GM19468 (cell line): ENCODE measurements at regions not wholly inside any gene's neighbourhood (a gene's known extent, or its start where the extent isn't known, plus 50 kb on each side); places are given as distances from the start of the nearest gene placed in this dataset.

Experiments used
- ATAC-seq: cut with Tn5 transposase; IDR thresholded peaks from one replicate; pipeline ENCODE4 v1.9.1; 2021; ENCODE audit warnings: mild to moderate bottlenecking, moderate library complexity, moderate number of reproducible peaks; ENCODE audit not compliant: unreplicated experiment; ENCODE audit errors: extremely low read depth

DNA sequence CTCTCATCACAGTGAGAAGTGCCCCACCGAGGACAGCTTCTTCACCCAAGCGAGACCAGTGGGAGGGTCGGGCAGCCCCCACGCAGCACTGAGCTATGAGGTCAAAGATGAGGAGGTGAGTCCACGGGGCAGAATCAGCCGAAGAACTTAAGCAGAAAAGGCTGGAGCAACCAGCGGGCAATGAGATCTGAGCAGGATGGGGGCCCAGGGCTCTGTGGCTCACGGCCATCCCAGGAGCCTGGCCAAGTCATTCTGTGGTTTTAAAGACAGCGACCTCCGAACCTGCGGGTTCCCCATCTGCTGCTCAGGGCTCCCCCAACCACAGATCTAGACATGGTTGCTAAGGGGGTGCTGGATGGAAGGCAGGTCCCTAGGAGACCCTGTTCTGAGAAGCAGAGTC lies 202.6 kb downstream of the RBFOX3 start:
- no peak for ATAC-seq

DNA sequence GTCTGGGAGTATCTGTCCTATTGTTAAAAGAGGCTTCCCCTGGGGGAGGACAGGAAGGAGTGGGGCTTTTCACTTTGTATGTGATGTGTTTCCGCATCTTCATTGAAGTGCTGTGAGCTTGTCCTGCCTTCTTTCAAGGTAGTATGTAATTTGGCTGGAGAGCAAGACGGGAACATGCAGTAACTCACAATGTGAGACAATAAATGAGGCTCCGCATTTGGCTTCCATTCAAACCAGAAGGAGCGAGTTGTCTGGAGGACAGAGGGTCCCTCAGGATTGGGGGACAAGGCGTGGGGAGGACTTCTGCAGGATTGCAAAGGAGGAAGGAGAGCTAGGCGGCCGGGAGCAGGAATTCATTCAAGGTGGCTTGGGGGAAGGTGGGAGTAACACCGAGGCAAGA lies 203.5 kb downstream of the RBFOX3 start:
- ATAC-seq: no peak

DNA sequence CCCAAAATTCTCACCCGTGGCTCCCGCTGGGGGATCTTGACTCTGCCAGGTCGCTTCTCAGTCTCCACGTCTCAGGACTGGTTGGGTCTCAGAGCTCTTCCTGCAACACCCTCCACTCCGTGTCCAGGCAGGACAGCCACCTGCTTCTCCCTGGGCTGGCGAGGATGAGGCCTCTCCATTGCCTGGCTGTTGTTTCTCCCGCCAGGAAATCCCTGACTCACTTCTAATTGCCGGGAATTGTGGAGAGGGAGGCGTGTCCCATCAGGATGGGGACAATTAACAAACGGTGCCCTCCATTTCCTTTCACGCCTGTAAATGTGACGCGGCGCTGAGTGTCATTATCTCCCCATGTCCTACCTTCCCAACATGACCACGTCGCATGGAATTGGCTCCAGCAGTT lies 204.5 kb downstream of the RBFOX3 start:
- ATAC-seq: no peak

DNA sequence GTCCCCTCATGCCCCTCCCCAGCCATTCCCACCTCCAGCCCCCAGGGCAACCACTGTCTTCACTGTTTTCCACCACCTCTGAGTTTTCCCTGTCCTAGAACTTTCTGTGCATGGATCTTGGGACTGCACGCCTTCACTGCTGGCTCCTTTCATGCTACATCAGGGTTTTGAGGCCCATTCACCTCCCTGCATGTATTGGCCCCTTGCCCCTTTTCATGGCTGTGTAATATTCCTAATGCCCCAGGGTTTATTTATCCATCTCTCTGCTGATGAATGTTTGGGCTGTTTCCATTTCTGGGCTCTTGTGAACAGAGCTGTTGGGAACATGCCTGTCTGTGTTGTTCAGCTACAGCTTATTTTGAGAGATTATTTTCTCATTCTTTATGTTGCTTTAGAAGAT lies 205.0 kb downstream of the RBFOX3 start:
- ATAC-seq: no peak

DNA sequence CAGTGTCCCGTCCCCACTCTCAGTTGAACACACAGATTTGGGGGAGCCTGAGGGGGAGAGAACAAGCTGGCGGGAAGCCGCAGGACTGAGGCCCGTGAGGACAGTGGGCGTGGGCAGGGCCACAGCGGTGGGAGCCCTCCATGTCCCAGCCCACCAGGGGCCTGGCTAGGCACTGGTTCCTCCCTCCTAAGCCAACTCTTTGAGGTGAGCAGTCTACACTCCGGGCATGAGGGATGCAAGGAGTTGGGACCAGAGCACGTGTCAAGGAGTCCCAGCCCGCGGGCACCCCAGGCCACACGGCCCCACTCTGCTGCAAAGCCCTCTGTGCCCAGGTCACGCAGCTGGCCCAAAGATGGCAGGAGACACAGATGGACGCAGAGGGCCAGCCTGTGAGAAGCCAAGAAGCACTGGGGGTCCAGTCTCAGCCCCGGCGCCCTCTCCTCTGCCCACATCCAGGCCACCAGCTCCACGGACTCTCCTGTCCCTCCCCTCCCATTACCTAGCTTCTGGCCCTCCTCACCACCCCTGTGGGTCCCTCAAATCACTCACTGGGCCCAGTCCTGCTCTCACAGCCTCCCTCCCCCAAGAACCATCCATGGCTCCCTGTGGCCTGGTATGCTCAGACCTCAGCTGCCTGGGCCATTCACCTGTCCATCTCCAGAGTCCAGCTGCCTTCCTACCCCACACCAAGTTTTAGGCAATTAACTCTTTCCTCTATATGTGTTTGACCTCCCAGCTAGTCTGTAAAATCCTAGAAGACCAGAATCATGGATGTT lies 206.5 kb downstream of the RBFOX3 start:
- no peak for ATAC-seq

DNA sequence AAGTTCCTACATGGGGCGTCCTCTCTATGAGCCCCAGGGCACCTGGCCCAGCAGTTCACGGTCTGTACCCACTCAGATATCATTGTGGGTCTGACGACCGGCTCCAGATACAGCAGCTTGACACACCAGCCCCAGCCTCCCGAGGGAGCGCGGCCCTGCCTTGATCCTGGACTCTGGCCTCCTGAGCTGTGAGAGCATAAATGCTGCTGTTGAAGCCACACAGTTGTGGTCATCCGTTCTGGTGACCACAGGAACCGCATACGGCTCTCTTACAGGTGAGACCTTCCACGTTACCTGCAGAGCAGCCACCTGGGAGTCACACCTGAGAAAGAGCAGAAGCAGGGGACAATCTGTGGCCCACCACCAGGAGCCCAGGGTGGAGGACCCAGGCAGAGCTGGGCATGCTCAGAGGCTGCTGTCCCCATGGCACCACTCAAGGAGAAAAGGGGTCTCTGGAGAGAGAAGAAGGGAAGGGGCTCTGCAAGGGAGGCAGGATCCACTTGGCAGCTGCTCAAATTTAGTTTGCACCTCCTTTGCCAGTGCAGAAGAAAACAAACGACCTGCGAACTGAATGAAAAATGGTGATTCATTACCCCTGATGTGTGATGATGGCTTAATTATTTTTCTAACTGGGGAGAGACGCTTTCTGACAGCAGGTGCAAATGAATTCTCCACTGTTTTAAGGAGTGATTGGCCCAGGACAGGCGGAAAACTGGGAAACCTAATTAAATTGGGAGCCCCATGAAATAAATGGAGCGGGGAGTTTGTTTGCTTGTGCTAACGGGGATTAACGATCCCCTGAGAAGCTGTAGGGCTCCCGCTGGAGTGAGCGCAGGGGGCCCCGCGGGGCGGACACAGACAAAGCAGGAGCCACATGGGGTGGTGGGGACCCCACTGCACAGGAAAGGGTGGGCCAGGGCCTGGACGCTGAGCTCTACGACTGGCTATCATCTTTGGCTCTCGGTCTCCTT lies 208.9 kb downstream of the RBFOX3 start:
- no peak for ATAC-seq

DNA sequence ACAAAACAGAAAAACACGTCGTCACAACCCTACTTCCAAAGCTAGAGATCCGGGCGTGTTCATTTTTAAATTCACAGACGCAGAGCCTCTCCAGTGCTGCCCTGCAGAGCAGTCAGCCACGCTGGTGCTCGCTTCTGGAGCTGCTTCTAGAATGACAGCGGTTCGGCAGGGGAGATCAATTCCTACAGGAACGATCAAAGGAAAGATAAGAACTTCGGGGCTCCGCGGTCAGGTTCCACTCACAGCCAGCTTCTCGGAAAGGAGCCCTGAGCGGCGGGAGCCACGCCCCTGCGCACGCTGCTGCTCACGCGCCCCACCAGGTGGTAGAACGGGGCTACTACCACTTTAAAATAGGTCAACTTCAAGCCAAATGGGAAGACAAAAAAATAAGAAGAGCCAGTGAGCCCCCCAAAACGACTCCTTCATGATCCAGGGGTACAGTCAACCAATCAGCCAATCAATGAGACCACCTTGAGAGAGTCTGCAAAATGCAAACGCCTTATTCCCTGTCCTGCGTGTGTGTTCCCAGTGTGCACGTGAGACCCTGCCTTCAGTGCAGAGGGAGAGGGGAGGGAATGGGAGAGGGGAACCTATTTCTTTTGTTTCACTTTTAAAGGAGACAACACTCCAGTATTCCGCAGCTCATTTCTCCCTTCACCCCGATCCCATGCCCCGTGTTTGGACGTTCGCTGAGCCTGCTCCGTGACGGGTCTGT lies 209.7 kb downstream of the RBFOX3 start:
- ATAC-seq: no peak

DNA sequence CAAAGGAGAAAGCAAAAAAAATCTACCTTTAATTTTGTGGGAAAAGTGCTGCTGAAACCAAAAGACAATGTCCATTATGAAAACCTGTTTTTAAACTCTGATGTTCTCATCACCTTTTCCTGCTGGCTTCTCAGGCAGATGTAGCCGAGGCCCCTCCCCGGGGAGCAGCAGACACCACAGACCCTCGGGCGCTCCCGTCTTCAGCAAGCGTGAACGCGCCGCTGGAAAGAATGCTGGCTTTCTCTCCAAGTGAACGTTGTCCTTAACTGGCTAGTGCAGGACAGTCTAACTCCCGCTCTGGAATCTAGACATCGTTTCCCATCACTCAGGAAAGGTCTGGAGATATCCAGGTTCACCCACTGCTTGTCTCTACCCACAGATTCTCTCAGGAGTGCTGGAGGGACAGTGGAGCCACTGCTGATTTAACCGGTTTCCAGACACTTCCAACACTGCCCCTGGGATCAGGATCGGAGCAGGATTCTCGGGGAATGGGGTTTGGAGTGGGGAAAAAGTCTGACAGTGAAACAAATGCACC lies 211.2 kb downstream of the RBFOX3 start:
- no peak for ATAC-seq

DNA sequence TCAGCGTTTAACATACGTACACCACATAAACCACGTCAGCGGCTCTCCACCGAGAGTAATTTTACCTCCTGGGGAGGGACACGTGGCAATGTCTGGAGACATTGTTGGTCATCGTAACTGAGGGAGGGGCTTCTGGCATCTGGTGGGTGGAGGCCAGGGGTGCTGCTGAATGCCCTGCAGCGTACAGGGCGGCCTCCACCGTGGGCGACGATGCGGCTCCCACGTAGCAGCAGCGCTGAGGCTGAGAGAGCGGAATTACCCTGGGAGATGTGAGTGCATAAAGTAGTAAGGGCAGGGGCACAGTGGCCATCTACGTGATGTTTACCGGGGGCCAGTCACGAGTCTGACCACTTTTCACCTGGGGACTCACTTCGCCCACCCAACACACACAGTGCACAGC lies 212.4 kb downstream of the RBFOX3 start:
- no peak for ATAC-seq

DNA sequence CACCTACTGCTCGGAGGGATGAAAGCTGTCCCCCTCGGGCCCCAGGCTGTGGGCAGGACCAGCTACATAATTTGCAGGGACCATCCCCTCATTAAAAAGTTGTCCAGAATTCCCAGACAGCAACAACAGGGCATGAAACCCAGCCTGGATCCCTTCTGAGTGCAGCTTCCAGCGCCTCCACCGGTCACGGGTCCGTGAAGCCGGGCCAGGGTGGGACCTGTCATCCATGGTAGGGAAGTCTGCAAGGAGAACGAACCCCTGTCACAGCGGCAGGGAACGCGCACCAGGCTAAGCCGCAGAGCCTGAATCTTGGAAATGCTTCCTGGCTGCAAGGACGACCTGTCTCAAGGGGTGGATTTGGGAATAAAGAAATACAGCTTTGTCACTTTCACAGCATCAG lies 214.2 kb downstream of the RBFOX3 start:
- ATAC-seq: no peak

DNA sequence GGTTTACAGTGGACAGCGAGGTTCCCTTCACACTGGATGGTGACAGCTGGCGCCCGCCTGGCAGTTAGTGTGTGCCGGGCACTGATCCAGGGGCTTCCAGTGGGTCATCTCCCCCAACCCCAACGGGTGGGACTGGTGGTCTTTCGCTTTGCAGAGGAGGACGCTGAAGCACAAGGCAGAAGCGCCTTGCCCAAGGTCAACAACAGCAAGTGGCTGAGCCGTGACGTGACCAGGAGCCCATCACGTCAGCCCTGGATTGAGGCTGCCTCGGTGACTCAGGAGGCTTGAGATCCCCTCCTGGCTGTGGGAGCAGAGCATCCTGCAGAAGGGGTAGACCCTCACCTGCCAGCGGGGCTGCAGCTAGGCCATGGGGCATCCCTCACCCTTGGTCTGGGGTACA lies 215.3 kb downstream of the RBFOX3 start:
- no peak for ATAC-seq

DNA sequence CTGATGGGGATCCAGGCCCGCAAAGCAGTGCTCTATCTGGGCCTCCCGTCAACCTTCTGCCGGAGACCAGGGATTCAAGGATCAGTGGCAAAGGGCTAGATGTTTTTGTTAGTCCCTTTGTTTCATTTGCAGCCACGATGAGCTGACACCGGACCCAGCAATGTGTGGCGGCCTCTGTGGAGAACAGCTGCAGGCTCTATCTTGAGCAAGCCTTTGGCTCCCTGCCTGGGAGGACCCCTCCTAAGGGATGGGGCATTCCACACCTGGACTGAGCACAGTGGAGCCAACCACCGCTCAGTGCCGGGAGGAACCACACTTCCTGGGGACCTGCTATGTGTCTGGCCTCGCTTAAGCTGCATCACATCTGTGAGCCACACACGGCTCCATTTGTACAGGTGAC lies 215.8 kb downstream of the RBFOX3 start:
- ATAC-seq: no peak

DNA sequence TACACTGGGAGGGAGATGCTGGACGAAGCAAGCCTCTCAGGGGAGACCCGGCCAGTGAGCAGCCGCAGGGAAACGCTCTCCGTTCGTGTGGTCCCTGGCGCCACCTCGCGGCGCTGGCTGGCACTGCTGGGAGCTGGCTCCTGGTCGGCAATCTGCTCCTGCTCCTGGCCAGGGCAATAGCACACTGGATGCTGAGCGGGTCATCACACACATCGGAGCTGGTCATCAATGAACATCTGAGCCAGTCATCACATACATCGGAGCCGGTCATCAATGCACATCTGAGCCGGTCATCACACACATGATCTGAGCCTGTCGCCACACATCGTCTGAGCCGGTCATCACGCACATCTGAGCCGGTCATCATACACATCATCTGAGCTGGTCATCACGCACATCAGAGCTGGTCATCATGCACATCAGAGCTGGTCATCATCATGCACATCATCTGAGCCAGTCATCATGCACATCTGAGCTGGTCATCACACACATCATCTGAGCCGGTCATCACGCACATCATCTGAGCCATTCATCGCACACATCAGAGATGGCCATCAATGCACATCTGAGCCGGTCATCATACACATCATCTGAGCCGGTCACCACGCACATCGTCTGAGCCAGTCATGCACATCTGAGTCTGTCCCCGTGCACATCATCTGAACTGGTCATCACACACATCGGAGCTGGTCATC lies 217.3 kb downstream of the RBFOX3 start:
- no peak for ATAC-seq

DNA sequence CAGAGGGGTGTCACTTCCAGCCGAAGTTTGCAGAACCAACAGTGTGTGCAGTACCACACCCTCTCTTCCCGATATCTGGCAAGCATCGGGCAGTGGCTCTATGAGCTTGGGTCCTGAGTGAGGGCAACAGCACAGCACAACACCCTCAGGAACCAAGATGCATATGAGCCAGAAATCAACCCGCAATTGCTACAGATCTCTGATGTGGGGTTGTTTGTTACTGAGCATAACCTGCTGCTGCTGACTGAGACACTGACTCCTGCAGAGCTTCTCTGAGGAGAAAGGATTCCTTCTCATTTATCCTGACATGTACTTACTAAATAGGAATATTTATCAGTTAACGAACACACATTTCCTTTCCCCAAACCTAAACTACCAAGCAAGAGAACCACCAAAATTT lies 218.3 kb downstream of the RBFOX3 start:
- no peak for ATAC-seq

DNA sequence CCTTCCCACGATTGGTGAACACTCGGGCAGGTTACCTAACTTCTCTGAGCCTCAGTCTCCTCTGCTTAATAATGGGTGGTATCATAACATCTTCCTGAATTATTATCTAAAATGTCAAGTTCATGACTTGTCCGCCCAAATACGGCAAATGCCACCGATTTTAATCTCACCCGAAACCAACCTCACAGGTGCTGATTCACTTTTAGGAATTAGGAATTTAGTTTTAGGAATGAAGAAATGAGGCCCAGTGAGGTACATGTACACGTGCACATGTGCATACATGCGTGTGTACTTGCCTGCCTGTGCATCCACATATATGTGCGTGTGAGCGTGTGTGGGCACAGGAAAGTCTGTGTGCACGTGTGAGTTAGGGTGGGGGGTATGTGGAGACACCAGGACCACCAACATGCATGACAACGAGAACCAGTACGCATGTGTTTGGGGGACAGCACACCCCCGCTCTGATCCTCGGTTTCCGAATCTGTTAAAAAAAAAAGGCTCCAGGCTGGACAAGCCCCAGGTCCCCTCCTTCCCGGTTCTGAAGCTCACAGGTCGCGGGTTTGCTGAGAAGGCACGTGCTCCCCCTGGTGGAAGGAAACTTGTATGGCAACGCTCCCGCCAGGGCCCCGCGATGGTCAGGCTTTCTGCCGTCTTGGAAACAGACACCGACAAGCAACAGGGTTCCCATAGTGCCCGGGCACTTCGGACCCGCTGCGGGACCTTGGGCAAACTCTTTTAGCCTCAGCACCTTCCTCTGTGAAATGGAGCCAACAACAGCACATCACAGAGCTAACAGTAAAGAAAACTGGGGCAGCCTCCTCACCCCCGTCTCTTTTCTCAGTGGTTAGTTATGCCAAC lies 219.2 kb downstream of the RBFOX3 start:
- ATAC-seq: no peak

DNA sequence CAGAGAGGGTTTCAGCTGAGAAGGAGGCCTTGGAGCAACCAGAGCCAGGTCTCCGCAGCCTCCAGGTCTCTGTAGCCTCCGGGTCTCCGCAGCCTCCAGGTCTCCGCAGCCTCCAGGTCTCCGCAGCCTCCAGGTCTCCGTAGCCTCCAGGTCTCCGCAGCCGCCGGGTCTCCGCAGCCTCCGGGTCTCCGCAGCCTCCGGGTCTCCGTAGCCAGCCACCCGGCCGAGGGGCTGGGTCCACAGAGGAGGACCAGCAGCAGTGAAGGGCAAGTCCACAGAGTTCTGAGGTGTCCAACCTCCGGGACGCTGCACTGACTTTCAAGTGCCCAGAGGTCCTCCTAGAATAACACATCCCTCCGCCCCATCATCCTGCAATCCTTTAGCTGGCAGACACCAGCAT lies 221.0 kb downstream of the RBFOX3 start:
- ATAC-seq: no peak

DNA sequence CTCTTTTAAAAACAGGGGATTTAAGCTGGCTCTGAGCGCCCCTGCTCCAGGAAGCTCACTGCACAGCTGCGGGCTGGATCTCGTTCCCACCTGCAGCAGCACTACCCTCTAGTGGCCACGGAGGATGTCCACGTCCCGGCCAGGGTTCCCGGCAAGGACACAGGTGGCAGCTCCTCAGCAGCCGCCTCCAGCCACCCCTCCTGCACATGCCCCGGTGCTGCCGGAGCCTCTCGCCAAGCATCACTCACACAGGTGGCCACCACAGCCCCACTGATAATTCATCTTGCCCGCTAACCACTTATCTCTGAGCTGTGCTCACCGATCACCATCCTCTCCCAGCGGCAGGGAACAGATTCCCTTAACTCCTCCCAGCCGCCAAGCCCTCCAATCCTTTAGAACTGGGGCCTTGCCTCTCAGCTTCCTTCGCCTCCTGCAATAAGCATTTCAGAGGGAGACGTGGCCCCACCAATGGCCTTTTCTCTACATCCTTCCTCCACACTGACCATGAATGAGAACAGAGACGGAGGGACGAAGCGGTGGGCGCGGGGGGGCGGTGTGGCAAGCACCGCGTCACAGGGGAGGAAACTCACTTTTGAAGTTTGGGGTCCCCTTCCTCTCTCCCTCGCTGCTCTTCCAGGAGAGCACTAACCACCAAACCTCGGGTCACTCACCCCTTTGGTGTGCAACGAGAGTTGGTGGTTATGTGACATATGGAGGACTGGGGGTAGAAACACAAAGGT lies 222.1 kb downstream of the RBFOX3 start:
- no peak for ATAC-seq

DNA sequence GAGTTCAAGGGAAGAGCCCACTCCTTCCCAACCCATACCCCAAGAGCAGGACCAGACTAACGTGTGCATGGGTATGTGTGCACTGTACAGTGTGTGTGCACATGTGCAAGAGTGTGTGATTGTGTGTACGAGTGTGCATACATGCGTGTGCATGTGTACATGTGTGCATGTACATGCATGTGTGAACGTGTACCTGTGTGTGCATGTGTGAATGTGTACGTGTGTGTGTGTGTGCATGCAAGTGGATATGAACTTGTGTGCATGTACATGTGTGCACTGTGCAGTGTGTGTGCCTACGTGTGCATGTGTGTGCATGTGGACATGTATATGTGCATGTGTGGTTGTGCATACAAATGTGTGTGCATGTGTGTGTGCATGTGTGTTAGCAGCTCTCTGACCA lies 223.1 kb downstream of the RBFOX3 start:
- ATAC-seq: no peak
